NCI-H526 (cell line): ENCODE measurements at regions not wholly inside any gene's neighbourhood (a gene's known extent, or its start where the extent isn't known, plus 50 kb on each side); places are given as distances from the start of the nearest gene placed in this dataset.
"Not testable (repeated sequence)": the region's sequence is repeated elsewhere in the genome, so short reads cannot be mapped to it uniquely, and the experiment has no call there.

ENCODE experiments used
- DNase-seq, 2 experiments: peaks; one replicate each; lab custom pipeline; 2025; lab: John Stamatoyannopoulos, UW

DNA sequence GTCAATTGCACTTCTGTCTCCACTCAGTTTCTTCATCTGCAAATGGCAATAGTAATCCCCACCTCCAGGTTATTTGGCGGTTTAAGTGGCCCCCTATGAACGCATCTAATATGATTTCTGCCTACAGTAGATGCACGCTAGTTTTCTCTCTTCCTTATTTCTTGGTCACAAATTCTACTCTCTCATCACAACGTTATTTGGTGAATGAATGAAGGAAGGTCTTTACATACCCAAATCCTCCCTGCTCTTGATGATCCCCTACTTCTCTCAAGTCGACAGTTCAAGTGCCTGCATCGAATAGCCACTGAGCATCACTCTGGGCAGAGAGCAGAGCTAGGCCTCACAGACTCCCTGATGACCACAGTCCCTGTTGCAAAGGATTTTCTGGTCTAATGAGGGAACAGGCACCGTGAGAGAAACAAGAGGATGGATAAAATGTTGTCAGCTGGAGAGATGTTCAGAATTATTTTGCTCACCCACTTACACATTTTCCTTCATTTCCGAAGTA lies 181.2 kb upstream of the SMAD3 start:
- no peak for DNase-seq

DNA sequence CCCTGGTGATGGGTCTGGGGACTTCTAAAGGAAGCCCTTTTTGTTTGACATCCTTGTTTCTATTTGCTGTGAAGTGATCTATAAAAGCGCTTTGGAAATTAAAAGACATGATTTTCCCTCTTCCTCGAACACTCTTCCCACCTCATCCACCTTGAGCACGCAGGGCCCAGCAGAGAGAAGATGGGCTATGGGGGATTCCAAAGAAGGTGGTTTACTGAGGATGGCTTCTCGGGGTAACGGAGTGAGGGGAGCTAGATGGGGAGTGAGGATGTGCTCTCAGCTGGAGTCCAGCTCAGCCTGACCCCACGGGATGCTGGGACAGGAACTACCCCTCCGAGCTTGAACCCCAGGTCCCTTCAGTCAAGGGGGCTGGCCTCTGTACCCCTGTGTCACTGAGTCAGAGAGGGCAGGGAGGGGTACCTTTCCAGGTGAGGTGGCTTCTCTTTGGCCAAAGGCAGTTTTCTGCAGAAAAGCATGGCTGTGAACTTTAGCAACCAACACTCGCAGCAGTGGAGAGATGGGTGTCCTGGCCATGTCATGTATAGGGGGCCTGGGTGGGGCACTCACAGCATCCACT lies 180.7 kb upstream of the SMAD3 start:
- no peak for DNase-seq

DNA sequence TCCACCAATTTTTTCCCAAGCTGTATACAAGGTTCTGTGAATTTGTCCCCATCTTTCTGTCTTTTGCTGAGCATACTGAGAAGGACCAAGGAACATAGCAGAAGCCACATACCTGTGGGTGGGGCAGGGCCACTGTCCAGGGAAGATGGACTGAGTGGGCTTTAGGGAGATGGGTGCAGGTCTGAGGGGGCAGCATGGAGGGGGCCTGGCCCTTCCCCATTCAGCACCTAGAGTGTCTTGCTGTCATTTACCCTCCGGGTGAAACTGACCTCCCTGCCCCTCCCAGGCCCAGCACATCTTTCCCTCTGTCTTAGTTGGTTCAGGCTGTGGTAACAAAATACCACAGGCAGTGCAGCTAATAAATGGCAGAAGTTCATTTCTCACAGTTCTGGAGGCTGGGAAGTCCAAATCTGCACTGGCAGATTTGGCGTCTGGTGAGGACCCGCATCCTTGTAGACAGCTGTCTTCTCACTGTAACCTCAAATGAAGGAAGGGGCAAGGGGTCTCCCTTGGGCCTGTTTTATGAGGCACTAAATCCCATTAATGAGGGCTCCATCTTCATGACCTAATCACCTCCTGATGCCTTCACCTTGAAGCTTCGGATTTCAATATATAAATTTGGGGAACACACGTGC lies 180.0 kb upstream of the SMAD3 start:
- no peak for DNase-seq

DNA sequence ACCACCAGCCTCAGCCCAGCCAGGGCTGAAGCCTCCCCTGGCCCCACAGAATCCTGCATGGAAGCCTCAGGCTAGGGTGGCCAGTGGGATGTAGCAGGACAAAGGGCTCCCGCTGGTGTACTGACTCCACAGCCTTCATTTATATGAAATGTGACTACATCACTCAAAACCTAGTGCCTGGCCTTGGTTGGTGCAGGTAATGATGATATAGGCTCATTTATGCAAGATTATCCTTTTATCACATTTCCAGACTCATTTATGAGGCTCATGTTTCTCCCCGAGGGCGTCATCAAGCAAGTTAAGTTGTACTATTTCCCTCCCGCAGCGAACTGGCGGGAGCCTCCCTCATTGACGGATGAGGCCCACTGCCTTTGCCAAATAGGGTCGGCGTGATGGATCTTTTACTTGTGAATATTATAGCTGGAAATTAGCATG lies 179.1 kb upstream of the SMAD3 start:
- DNase-seq: no peak

- DNase-seq: no peak
These were observed 178.6 kb upstream of the SMAD3 start for GRCh38 chr15:66886686-66887273.

- not testable (repeated sequence) for DNase-seq
These were observed 176.1 kb upstream of the SMAD3 start for GRCh38 chr15:66889298-66889697.

DNA sequence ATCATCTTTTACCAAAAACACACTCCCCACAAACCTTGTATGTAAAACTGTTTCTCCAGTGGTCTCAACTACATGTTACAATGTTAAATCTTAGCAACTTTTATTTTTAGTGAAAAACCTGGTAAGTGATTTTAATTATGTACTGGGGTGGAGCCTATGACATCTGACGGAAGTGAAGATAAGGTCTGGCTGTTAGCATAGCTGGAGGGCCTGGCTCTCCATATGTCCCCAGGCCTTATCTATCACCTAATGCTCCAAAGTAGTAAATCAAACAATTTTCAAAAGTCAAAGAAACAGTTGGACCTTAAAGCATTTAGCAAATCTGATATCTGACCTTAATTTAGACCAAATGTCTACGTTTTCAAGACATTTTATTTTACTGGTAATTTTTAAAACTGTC lies 173.6 kb upstream of the SMAD3 start:
- DNase-seq: no peak

GRCh38 chr15:66893294-66893693 lies 172.1 kb upstream of the SMAD3 start:
- no peak for DNase-seq

- no peak for DNase-seq
These were observed 171.0 kb upstream of the SMAD3 start for GRCh38 chr15:66894363-66894762.

GRCh38 chr15:66894986-66895780 lies 170.2 kb upstream of the SMAD3 start:
- DNase-seq: no peak

- no peak for DNase-seq
These were observed 169.5 kb upstream of the SMAD3 start for GRCh38 chr15:66895794-66896453.

GRCh38 chr15:66896611-66897010 lies 168.8 kb upstream of the SMAD3 start:
- DNase-seq: no peak

DNA sequence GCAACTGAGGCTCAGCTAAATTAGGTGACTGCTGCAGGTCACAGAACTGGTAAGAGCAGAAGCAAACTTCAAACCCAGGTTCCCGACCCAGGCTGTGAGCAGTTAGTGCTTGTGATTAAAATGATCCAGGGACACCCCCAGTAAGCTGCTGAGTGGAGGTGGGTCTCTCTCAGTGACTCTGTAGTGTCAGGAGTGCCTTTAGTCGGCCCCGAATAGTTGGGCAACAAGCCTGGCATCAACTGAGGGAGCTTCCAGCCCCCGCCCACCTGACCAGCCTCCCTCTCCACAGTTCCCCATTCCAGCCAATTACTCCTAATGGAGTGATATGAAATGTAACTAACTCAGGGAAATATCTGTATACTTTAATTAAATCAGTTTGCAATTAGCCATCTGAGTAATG lies 168.0 kb upstream of the SMAD3 start:
- no peak for DNase-seq

DNA sequence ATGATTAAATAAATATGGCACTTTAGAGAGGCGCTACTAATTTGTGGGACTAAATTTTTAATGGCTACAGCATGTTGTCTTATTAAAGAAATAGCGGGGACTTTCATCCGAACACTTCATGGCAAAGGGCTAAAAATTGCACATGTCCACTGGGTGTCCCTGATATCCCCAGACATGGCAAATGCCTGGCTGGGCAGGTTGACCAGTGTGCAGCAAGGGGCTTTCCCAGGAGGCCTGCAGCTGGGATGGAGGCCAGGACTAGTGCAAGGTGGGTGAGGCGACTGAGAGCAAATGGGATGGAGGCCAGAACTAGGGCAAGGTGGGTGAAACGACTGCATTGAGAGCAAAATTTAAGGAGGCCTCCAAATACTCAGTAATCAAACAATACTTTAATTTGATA lies 167.4 kb upstream of the SMAD3 start:
- DNase-seq: no peak

DNA sequence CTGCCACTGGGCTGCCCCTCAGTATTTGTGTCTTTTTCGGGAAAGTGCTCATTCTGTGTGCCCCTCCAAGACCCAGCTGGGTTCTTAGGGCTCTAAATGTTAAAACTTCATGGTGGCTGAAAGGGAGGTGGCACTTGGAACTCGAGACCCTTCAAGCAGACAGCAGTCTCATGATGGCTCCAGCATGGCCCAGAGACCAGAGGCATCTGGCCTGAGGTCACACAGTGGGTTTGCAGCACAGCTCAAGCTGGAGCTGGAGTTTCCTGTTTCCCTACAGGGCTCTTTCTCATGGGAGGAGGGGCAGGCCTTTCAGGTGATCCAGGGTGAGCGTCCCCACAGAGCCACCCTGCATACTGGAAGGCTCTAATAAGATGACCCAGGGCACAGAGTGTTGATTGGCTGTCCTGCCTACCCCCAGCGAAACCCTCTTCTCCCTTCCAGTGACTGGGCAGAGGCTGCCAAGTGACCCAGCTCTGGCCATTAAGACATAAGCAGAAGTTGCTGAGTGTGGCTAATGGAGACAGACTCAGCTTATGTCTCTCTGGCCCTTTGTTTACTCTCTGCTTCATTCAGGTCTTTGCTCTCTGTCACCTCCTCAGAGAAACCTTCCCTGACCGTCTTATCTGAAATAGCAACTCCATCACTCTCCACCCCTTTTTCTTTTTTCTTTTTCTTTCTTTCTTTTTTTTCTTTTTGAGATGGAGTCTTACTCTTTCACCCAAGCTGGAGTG lies 166.6 kb upstream of the SMAD3 start:
- no peak for DNase-seq

DNA sequence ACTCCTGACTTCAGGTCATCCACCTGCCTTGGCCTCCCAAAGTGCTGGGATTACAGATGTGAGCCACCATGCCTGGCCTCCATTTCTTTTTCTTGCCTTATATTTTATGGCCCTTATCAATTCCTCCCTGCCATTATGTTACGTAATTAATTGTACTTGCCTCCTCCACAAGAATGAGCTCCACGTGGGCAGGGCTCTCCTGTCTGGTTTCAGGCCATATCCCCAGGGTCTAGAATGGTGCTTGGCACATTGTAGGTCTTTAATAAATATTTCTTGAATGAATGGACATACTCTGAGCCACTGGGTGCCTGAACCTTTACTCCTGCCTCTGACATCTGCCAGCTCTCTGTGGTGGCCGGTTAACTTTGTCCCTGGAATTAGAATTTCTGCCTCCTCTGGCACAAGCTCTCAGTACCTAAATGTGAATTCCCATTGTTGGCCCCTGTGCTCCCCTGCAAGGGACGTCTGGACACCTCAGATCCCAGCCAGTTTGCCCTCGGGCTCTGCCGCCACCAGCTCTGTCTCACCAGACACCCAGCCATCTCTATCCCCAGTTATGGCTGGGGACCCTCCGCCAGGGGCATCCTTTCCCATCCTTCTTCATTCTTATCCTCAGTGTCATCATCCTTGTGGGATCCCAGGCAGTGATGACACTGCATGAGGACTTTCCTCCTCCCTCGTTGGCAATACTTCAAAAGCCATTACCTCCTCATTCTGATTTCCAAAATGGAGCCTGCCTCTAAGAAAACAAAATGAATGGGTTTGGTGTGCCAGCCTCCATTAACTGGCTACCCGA lies 165.6 kb upstream of the SMAD3 start:
- no peak for DNase-seq

DNA sequence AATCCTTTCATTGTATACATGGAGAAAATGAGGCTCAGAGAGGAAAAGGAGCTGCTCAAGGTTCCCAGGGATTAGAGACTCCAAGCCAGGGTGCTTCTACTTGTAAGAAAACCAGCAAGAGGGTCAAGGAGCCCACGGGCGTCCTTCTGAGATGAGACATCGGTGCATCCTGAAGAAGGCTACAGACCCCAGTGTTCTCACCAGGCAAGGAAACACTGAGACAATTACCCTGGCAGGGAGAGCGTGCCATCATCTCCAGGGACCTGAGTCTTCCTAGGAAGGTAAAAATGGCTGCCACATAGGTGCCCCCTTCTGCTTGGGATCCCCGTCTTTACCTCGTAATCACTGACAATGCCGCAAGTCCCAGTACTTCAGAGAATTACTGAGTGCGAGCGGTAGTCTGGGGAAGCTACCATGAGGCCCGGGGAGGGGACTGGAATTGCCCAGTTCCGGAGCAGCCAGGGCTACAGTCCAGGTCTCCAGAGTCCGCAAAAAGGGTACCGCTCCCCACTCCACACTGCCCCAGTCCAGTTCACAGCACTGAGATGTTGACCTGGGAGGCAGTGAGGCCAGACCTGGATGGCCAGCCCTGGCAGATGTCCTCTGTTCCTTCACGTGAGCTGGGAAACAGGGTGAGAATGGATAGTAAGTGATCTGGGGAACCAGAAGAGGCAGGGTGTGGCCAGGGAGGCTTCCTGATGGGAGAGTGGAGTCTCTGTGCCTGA lies 164.7 kb upstream of the SMAD3 start:
- DNase-seq: no peak

- no peak for DNase-seq
These were observed 163.9 kb upstream of the SMAD3 start for GRCh38 chr15:66901336-66902100.

- DNase-seq: no peak
These were observed 160.2 kb upstream of the SMAD3 start for GRCh38 chr15:66905185-66905584.
